Parathyroid adenoma (tissue), 2 donors: ENCODE measurements at regions not wholly inside any gene's neighbourhood (a gene's known extent, or its start where the extent isn't known, plus 50 kb on each side); places are given as distances from the start of the nearest gene placed in this dataset.

Source experiments
- H2AFZ ChIP-seq: fragments of 300-600 bp; sonication (generic); one replicate; pipeline ENCODE4 v1.7.0; 2017; ENCODE audit warnings: antibody characterized with exemption, mild to moderate bottlenecking
- H3K27ac ChIP-seq: fragments of 300-600 bp; sonication (generic); one replicate; pipeline ENCODE4 v1.7.0; 2017
- H3K27me3 ChIP-seq: fragments of 300-600 bp; sonication (generic); one replicate; pipeline ENCODE4 v1.7.0; 2017; ENCODE audit warnings: low read length; ENCODE audit not compliant: control insufficient read depth, insufficient read depth
- H3K36me3 ChIP-seq: fragments of 300-600 bp; sonication (generic); one replicate; pipeline ENCODE4 v1.7.0; 2017; ENCODE audit warnings: low read length; ENCODE audit not compliant: control insufficient read depth, insufficient read depth
- H3K4me1 ChIP-seq: fragments of 300-600 bp; sonication (generic); one replicate; pipeline ENCODE4 v1.7.0; 2017; ENCODE audit warnings: control low read depth
- H3K4me2 ChIP-seq: fragments of 300-600 bp; sonication (generic); one replicate; pipeline ENCODE4 v1.7.0; 2017; ENCODE audit warnings: low read length
- H3K4me3 ChIP-seq: fragments of 300-600 bp; sonication (generic); one replicate; pipeline ENCODE4 v1.7.0; 2017; ENCODE audit warnings: low read depth, low read length
- H3K79me2 ChIP-seq: fragments of 300-600 bp; sonication (generic); one replicate; pipeline ENCODE4 v1.7.0; 2017; ENCODE audit warnings: control low read depth
- H3K9ac ChIP-seq: fragments of 300-600 bp; sonication (generic); one replicate; pipeline ENCODE4 v1.7.0; 2017; ENCODE audit warnings: mild to moderate bottlenecking
- H3K9me3 ChIP-seq: fragments of 300-600 bp; sonication (generic); one replicate; pipeline ENCODE4 v1.7.0; 2017; ENCODE audit warnings: low read length; ENCODE audit not compliant: control insufficient read depth
- TF ChIP-seq, protein P1 (sequence below): fragments of 300-600 bp; sonication (generic); IDR thresholded peaks from one replicate; pipeline ENCODE4 v1.7.0; 2017; ENCODE audit warnings: antibody characterized with exemption, mild to moderate bottlenecking
- donor health status: primary hyperparathyroidism.

DNA sequence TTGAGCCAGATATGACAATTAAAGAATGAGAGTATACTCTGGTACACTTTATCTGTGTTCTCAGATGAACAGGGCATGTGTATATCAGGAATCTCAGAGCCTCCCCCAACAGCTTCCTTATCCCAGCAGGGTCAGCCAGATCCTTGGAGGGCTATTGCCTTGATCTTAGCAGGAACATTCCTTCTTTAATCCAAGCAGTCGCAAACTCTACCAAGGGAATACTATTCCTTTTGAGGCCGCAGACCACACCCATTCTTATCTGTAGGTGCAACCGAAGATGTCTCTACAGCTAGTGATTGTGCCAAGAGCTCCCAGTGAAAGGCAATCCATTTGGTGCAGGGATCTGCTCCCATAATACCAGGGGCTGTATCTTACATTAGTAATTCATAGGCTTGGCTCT lies 118.3 kb upstream of the DOK6 start:
- no peaks in the 10 kb centered on the region for H3K4me1 ChIP-seq
- no peak overlapping the region for H3K9ac ChIP-seq
- no peaks in the 10 kb centered on the region for H3K79me2 ChIP-seq
- TF ChIP-seq, protein P1, sequence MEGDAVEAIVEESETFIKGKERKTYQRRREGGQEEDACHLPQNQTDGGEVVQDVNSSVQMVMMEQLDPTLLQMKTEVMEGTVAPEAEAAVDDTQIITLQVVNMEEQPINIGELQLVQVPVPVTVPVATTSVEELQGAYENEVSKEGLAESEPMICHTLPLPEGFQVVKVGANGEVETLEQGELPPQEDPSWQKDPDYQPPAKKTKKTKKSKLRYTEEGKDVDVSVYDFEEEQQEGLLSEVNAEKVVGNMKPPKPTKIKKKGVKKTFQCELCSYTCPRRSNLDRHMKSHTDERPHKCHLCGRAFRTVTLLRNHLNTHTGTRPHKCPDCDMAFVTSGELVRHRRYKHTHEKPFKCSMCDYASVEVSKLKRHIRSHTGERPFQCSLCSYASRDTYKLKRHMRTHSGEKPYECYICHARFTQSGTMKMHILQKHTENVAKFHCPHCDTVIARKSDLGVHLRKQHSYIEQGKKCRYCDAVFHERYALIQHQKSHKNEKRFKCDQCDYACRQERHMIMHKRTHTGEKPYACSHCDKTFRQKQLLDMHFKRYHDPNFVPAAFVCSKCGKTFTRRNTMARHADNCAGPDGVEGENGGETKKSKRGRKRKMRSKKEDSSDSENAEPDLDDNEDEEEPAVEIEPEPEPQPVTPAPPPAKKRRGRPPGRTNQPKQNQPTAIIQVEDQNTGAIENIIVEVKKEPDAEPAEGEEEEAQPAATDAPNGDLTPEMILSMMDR, result no peak
- no peaks in the 10 kb centered on the region for H3K27me3 ChIP-seq
- H2AFZ ChIP-seq, result no peak overlapping the region
- no peaks in the 10 kb centered on the region for H3K36me3 ChIP-seq
- no peak overlapping the region for H3K4me2 ChIP-seq
- no peak overlapping the region for H3K4me3 ChIP-seq
- H3K27ac ChIP-seq, result no peak overlapping the region
- no peaks in the 10 kb centered on the region for H3K9me3 ChIP-seq

DNA sequence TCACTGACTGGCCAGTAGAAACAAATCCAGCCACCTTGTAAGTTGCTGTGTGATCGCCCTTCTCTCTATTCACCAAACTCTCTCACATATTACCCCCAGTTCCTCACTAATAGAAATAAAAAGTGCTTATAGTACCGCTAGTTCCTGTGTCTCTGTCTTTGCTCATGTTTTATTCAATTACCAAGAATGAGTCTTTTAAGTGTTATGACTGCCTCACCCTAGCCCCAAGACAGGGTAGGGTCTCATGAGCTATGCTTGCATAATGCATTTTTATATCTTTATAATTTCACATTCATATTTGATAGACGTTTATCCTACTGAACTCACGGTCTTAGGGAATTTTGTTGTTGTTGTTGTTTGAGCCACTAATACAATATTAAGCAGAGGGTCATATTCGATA lies 109.6 kb upstream of the DOK6 start:
- Histone ChIP-seq H3K4me3 (no peak overlapping the region), H3K9ac (no peak overlapping the region), H2AFZ (no peak overlapping the region), H3K79me2 (no peaks in the 10 kb centered on the region), H3K36me3 (no peaks in the 10 kb centered on the region), H3K27ac (no peak overlapping the region), H3K9me3 (no peaks in the 10 kb centered on the region), H3K27me3 (no peaks in the 10 kb centered on the region), H3K4me1 (no peaks in the 10 kb centered on the region), H3K4me2 (no peak overlapping the region)
- TF ChIP-seq, protein P1, result no peak

DNA sequence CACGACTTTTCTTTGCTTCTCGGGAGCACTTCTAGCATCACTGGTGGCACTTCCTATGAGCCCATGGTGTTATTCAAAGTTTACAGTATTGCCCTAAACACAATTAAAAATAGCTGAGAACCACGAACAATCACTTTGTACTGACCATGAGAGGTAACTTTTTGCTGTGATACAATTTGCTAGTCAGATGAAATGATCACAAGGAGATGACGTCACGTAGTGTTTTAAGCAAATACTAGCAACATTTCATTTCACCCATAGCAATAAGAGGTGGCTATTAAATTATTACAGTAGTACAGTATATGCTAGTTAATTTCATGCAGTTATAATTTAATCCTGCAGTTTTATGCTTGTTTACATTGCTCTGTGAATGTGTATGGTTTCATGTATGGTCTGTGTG lies 108.9 kb upstream of the DOK6 start:
- no peak overlapping the region for H2AFZ ChIP-seq
- no peaks in the 10 kb centered on the region for H3K36me3 ChIP-seq
- H3K27ac ChIP-seq, result no peak overlapping the region
- no peaks in the 10 kb centered on the region for H3K4me1 ChIP-seq
- no peak overlapping the region for H3K4me3 ChIP-seq
- no peak overlapping the region for H3K4me2 ChIP-seq
- TF ChIP-seq, protein P1, result no peak
- H3K9me3 ChIP-seq, result no peaks in the 10 kb centered on the region
- no peak overlapping the region for H3K9ac ChIP-seq
- no peaks in the 10 kb centered on the region for H3K27me3 ChIP-seq
- no peaks in the 10 kb centered on the region for H3K79me2 ChIP-seq

DNA sequence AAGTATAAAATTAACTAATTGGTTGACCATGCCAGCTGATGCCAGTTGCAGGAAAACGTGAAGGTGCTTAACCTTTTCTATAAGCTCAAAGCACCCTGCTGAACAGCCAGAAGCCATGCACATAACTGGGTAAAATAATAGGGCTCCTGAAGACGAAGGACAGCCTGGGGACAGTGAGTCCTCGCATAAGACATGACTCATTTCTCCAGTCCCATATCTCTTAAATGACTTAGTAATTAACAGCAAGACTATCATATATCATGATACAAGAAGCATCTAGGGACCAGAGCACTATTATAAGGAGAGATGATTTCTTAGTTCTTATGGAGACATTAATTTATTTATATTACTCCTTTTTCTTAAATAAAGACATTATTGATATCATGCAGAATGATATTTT lies 100.5 kb upstream of the DOK6 start:
- H3K79me2 ChIP-seq, result no peaks in the 10 kb centered on the region
- TF ChIP-seq, protein P1, result no peak
- H2AFZ ChIP-seq, result no peak overlapping the region

DNA sequence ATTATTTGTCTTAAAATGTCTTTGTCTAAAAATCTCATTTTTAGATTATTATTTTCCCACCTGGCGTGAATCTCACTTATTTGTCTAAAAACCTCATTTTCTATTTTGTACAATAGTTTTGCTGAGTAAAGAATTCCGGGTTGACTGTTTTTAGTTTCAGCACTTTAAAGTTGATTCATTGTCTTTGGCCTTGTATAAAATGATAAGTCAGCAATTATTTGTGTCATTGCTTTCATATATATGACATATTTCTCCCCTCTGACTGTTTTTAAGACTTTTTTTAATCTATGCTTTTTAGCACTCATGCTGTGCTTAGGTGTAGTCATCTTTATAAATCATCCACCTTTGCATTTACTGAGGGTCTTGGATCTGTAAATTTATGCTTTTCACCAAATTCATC lies 92.1 kb upstream of the DOK6 start:
- no peaks in the 10 kb centered on the region for H3K36me3 ChIP-seq
- H3K4me2 ChIP-seq, result no peak overlapping the region
- no peak overlapping the region for H3K4me3 ChIP-seq
- no peaks in the 10 kb centered on the region for H3K9me3 ChIP-seq
- H3K9ac ChIP-seq, result no peak overlapping the region
- TF ChIP-seq, protein P1, result no peak
- no peaks in the 10 kb centered on the region for H3K4me1 ChIP-seq
- H2AFZ ChIP-seq, result no peak overlapping the region
- H3K27ac ChIP-seq, result no peak overlapping the region
- H3K27me3 ChIP-seq, result no peaks in the 10 kb centered on the region
- H3K79me2 ChIP-seq, result no peaks in the 10 kb centered on the region

More for the DNA sequence above, 100.5 kb upstream of the DOK6 start:
- H3K4me3 ChIP-seq, result no peak overlapping the region
- H3K36me3 ChIP-seq, result no peaks in the 10 kb centered on the region
- no peak overlapping the region for H3K9ac ChIP-seq
- no peaks in the 10 kb centered on the region for H3K27me3 ChIP-seq
- H3K9me3 ChIP-seq, result no peaks in the 10 kb centered on the region
- H3K4me1 ChIP-seq, result no peaks in the 10 kb centered on the region
- no peak overlapping the region for H3K27ac ChIP-seq
- no peak overlapping the region for H3K4me2 ChIP-seq
